ENCODE measurements at regions not wholly inside any gene's neighbourhood (a gene's known extent, or its start where the extent isn't known, plus 50 kb on each side); places are given as distances from the start of the nearest gene placed in this dataset.
"Not testable (repeated sequence)": the region's sequence is repeated elsewhere in the genome, so short reads cannot be mapped to it uniquely, and the experiment has no call there.

DNA sequence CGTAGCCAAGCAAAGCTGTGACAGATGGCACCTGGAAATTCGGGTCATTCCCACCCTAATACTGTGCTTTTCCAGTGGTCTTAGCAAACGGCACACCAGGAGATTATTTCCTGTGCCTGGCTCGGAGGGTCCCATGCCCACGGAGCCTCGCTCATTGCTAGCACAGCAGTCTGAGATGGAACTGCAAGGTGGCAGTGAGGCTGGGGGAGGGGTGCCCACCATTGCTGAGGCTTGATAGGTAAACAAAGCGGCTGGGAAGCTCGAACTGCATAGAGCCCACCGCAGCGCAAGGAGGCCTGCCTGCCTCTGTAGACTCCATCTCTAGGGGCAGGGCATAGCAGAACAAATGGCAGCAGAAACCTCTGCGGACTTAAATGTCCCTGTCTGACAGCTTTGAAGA is 942.8 kb downstream of the METTL15 start:
- not testable (repeated sequence) for DNase-seq (ENCODE audit: low spot score)

DNA sequence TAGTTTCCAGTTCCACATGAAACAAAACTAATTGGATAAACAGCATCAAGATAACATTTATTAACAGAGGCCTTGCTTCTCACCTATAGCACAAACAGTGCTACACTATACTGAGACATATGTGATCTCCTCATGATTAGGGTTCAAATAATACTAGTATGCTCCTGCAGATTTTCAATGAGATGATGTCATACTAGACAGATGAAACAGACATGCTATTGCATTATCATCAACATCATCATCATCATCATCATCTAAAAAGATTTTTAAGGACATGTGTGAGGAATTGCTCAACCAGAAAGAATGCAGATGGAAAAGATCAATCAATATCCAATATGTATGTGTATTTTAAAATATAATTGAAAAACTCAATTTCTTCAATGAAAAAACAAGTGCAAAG is 932.3 kb downstream of the METTL15 start:
- DNase-seq (ENCODE audit: low spot score), result no peak

DNA sequence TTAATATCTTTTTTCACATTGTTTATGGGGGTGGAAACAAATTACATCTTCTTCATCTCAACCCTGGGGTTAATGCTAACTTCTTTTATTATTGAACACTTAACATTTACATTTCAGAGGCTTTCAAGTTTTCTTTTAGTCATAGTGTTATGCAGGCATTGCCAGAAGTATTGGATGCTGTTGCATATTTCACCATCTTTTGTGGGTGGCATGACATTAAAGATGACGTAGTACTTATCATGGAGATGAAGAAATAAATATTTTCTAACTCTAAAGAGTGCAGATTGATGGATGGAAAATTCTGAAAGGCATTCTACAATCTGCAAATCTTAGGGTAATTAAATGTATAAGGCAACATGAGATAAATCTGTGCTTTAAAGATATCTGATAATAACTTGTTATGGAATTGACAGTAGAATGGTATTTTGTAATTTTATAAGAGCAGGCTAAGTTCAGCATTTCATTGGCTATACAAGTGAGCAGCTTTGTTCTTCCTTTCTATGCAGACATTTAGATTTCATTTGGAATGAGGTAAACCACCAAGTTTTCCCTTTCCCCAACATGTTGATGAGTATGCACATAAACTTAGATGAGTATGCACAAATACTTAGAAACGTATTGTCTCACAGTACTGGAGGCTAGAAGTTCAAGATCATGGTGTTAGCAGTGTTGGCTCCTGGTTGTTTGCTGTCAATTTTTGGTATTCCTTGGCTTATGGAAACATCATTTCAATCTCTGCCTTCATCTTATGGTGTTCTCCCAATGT is 924.4 kb downstream of the METTL15 start:
- DNase-seq (ENCODE audit: low spot score), result no peak

DNA sequence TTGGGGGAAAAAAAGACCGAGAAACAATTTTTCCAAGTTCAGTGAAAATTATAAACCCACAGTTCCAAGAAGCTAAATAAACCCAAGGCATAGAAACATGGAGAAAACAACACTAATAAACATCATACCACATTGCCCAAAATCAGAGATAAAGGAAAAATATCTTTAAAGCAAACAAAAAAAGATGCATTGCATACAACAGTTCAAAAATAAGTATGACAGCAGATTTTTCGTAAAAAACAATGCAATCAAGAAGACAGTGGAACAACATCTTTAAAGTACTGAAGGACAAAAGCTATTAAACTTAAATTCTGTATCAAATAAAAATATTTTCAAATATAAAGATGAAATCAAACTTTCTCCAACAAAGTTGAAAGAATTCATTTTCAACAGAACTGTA is 921.3 kb downstream of the METTL15 start:
- no peak for DNase-seq (ENCODE audit: low spot score)

DNA sequence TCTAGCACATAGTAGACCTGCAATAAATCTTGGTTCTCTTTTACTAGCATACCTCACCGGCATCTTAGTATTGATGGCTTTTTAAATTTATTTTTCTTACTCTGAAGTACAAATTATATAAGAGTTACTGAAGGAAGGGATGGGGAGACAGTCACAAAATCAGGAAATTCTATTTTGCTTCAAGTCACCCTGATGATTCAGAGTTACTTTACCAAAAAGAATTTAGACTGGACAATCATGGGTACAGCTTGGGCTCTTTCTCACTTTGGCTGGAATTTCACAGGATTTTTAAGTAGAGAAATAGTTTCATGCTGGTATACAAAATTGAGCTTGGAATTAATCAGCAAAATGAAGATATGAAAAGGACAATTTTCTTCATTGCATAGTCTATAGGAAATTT is 919.2 kb downstream of the METTL15 start:
- DNase-seq (ENCODE audit: low spot score), result no peak

DNA sequence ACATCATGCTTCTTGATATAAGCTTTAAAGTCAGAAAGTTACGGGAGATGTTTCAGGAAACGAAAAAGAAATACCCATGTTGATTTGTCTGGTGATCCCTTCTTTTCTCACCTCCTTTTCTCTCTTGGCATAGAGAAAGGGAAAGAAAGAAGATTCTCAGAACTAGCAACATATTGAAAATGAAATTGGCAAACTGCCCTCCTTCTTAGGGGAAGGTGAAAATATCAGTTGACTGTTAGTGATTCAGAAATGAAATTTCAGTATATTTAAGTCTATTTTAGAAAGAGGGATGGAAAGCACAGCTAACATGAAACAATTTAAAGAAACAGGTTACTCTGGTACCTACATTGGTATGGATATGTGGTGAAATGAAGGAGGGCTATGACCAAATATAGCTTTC is 918.1 kb downstream of the METTL15 start:
- DNase-seq (ENCODE audit: low spot score), result no peak

DNA sequence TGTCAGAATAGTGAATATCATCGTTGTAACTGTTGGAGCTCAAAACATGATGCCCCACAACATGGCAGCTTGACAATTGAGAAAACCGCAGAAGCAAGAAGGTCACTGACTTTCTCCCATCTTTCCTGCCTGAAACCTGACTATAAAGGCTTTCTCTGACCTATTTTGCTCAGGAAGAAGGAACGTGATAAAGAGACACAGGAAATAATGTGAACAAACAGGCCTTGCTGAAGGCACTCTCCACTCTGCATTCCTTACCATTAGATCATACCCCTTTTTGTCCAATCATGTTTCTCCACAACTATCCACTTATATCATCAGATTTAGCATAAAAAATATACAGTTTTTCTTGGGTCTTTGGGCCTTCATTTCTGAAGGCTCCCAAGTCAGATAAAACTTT is 916.8 kb downstream of the METTL15 start:
- DNase-seq (ENCODE audit: low spot score), result no peak

DNA sequence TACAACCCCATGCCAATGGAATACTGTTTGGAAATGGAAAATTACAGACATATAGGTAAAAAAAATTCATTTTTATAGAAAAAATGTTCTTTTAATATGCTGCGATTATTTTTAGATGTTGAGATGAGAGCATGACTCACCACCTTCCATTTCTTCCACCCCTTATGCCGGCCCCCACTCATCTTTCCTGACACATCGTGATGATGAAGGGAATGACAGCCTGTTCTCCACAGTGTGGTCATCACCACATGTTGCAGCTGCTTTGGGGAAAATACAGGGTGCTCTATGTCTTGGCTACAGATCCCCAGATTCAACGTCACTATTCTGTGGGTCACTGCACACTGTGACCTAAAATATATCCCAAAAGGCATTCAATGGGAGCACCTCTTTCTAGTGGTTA is 916.2 kb downstream of the METTL15 start:
- DNase-seq (ENCODE audit: low spot score), result no peak

DNA sequence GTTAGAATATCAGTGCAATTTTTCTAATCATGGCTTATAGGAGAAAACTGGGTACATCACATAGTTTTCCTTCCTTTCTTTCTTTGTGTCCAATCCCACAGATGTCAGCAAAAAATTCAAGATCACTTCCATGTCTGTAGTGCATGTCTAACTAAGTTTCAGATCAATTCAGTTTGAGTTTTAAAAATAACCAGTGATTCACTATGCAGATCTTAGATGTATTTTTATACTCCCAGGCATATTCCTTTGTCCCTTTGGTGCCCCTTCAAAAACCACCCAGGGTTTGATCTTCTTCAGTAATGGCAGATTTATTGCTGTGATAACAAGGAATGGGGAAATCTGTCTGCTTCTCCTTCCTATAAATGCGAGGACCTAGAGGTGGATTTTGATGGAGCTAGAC is 915.6 kb downstream of the METTL15 start:
- no peak for DNase-seq (ENCODE audit: low spot score)

DNA sequence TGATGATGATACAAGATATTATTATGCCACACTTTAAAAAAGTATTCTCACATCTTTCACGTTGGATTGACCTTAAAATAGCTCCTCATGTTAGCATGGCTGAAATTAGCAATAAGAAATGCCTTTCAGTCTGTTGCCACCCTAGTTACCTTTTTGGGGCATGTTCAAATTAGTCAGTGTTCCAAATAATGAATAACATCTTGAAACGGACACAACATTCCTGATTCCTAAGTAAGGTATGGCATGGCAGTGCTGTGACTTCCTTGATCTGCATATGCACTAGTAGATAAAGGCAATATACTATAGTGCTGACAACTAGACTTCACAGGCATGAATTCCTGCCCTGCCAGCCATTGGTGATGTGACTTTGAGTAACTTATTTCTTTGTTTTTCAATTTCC is 914.5 kb downstream of the METTL15 start:
- no peak for DNase-seq (ENCODE audit: low spot score)

DNA sequence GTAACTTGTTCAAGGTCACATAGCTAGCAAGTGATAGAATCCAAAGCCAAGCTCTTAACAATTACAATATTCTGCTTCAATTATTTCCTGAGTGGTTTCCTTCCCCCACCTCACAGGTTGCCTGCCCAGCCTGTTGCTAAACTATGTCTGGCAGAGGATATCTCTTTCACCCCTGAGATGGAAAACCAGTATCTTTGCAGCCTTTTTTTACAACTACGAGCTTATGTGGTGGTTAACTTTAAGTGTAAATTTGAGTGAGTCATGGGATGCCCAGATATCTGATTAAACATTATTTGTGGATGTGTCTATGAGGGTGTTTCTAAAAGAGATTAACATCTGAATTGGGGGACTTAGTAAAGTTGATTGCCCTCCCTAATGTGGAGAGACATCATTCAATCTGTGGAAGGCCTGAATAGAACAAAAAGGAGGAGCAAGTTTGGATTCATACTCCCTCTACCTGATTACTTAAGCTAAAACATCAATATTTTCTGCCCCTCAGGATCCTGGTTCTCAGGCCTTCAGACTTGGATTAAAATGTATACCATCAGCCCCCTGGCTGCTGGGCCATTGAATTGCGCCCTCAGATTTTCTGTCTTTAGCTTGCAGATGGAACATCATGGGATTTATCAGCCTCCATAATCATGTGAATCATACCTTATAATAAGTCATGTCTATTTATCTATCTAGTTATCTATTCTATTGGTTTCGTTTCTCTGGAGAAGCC is 911.9 kb downstream of the METTL15 start:
- DNase-seq (ENCODE audit: low spot score), result no peak

DNA sequence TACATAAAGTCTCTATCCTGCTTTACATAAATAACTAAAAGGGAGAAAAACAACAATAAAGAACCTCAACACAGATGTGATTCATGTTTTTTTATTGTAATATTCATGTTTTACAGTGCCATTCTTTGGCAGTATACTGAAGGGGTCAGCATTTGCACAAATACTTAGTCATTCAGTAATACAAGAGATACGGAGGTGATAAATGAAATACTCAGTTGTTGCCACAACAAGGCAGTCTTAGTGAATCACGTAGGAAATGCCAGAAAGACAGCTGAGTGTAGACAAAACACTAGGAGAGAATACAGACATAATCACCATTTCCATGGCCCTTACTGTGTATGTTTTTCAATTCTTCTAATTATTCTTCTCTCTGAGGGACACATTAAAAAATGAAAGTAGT is 910.4 kb downstream of the METTL15 start:
- DNase-seq (ENCODE audit: low spot score), result no peak

DNA sequence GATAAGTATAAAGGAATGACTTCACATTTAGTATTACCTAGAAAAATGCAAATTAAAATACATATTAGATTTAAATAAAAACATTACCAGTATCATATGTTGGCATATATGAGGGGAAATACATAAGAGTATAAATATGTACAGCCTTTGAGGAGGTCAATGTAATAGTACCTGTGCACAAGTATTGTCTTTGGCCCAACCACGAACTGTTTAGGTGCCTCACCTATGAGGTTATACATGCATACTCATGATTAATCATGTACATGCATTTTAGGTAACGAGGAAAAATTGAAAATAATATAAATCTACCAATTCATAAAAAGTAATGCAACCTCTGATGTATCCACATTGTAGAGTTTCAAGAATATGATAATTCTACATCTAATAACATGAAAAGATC is 909.8 kb downstream of the METTL15 start:
- DNase-seq (ENCODE audit: low spot score), result no peak

DNA sequence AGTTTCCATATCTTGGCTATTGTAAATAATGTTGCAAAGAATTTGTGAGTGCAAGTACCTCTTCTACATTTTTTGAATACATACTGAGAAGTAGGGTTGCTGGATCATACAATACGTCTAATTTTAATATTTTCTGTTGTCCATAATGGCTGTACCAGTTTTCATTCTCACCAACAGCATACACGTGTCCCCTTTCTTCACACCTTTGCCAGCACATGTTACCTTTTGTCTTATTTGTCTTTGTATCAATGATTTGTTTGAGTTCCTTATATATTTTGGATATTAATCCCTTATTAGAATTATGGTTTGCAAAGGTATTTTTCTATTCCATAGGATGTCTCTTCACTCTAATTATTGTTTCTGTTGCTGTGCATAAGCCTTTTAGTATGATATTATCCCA is 904.3 kb downstream of the METTL15 start:
- DNase-seq (ENCODE audit: low spot score), result no peak

DNA sequence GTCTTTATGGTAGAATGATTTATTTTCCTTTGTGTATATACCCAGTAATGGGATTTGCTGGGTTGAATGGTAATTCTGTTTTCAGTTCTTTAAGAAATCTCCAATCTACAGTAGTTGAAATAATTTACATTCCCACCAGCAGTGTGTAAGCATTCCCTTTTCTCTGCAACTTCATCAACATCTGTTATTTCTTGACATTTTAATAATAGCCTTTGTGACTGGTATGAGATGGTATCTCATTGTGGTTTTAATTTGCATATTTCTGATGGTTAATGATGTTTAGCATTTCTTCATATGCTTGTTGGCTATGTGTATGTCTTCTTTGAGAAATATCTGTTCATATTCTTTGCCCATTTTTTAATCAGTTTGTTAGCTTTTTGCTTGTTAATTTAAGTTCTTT is 901.2 kb downstream of the METTL15 start:
- no peak for DNase-seq (ENCODE audit: low spot score)

DNA sequence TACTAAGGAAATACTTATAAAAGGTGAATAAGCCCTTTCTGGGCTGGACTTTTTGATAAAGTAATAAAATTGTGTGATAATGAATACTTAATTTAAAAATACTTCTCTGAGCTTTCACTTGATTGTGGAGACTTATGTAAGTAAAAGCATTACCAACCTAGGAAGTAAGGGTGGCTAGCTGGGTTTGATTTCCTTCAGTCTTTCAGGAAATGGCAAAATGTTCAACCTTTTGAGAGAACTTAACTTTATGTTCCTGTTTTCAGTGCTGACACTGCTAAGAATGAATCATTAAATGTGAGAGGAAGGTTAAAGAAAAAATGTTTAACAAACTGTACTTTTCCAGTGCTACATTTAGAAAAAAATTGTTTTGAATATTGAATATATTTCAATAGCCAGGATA is 900.3 kb downstream of the METTL15 start:
- DNase-seq (ENCODE audit: low spot score), result no peak

DNA sequence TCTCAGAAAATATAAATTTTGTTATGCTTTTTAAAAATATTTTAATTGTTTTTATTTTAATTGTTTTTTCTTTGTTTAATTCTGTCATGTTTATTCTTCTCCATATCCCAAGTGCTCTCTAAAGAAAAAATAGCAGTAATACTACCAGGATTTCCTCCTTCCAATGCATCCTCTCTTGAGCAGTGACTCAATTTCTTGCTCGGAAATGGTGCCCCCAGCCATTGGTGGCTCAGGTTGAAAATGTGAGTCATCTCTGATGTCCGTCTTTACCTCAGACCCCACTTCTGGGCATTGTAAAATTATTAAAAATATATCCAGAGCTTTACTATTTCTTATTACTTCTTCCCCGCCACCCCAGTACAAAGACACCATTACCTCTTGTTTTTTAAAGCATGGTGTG is 898.5 kb downstream of the METTL15 start:
- no peak for DNase-seq (ENCODE audit: low spot score)

DNA sequence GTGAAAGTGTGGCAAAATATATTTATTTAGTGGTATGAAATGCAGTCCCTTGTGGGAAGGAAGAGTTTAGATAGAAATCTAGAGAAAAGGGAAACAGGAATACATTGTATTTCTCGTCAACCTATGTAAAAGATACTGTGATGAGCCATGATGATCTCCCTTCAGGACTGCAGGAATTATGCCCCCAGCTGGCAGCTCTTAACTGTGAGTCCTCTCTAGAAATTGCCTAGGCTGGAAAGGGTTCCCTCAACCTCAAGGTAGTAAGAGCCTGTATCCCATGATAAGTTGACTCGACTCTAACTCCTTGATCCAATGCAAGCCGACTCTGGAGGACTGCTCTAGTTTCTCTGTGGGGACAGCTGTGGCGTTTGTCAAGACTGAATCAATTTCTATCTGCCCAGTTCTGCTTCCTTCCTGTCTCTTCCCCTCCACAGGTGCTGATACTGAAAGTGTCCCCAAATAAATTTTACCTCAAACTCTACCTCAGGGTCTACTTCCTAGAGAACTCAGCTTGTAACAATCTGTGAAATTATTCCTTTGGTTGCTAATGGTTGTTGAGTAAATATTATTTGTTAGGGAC is 897.3 kb downstream of the METTL15 start:
- DNase-seq (ENCODE audit: low spot score), result no peak

DNA sequence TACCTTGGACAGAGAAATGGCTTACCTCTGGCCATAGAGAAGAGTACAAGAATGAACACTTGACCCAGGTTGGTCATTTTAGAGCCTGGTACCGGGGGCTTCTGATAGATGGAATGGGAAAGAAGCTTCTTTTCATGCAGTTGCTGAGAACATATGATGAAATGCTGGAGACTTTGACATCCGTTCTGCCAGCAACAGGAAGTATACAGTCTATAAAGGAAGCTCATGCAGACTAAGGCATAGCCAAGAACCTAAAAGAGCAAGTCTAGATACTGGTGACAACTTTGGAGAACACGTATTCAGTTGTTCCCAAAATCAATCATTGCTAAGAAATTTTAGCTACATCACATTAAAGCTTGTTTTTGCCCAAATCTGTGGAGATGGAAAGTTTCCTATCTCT is 894.6 kb downstream of the METTL15 start:
- DNase-seq (ENCODE audit: low spot score), result no peak

DNA sequence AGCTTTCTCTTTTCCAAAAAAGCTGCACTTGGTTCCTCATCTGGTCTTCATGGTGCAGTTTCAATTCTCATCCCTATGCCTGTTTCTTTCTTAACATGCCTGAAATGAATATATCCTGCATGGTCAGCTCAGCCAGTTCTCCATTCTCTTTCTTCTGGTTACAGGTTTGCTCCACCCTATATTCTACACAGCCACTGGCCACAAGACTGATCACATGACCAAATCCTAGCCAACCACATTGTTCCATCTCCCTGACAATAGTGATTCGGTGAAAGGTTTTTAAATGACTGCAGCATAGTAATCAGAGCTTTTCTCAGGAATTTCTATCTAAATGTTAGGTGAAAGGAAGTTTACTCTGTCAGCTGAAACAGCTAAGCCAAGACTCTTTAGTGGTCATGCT is 891.4 kb downstream of the METTL15 start:
- DNase-seq (ENCODE audit: low spot score), result no peak

DNA sequence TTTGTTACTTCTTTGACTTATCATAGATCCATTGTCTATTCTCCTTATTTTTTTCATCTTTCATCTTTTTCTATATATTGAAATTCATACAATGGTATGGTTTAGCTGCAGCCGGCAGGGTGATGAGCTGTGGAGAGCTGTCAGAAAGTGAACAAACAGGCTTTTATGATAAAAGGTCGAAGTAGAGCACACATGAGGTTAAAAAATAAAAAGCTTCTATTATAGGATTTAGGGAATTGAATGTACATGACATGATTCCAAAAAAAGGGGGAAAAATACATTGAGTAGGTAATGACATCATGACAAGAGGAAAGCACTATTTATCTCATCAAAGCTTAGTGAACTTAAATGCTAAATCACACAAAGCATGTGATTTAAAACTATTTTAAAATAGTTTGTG is 884.8 kb downstream of the METTL15 start:
- DNase-seq (ENCODE audit: low spot score), result no peak

DNA sequence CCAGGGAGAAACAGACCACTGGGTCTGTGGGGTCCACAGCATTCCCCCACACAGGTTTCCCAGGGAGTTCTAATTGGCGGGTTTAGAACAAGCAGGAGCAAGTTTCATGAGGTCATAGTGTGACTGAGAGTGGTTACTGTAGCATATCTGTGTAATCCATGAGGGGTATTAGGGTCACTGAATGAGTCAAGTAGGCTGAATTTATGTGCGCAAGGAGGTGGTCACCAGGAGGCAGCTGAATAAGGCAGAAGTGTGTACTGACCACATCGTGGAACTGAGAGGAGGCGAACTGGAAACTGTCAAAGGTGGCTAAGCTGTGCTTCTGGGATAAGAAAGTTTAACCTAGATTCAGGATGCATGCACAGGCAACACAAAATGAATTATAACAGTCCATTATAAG is 876.0 kb downstream of the METTL15 start:
- DNase-seq (ENCODE audit: low spot score), result no peak

DNA sequence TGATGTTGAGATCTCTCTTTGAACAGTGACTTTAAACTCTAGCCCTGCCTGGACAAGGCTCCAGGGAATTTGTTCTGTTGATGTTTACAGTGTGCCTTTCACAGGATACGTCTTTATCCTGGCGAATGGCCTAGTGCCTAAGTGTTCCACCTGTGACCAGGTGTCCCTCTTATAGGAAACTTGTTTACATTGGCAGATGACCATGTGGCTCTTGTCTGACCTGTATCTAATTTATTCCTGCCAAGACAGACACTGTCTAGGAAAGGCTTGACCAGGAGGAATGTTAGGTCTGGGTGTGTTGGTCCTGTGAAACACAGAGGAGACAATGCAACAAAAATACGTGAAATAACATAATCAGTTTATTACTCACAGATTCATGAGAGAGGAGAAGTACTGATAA is 875.6 kb downstream of the METTL15 start:
- no peak for DNase-seq (ENCODE audit: low spot score)

DNA sequence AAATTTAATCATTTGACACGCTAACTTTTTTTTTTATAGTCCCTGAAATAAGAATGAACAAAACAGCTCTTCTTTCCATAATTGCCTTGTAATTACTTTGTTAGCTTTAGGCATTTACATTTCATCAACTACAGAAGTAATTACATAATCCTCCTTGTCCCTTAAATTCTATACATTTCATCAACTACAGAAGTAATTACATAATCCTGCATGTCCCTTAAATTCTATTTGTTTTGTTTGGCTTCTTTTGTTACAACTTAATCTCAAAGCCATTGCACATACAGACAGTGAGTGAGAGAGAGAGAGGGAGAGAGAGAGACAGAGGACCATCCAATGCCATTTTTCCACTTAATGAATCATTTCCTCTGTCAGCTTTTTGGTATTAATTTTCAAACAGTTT is 873.2 kb downstream of the METTL15 start:
- DNase-seq (ENCODE audit: low spot score), result no peak
